Breast epithelium (tissue), 3 donors: ENCODE measurements at regions not wholly inside any gene's neighbourhood (a gene's known extent, or its start where the extent isn't known, plus 50 kb on each side); places are given as distances from the start of the nearest gene placed in this dataset.

Experiments
- CTCF ChIP-seq, 3 donors: fragments of 450-650 bp; IDR thresholded peaks; one replicate each; pipeline ENCODE4 v1.5.1; 2016 to 2017; ENCODE audit warnings: antibody characterized with exemption in 3 of 3, mild to moderate bottlenecking in 3 of 3, moderate library complexity in 3 of 3
- POLR2A ChIP-seq: fragments of 450-650 bp; IDR thresholded peaks from one replicate; pipeline ENCODE4 v1.6.1; 2016; ENCODE audit warnings: antibody characterized with exemption, mild to moderate bottlenecking, moderate library complexity

DNA sequence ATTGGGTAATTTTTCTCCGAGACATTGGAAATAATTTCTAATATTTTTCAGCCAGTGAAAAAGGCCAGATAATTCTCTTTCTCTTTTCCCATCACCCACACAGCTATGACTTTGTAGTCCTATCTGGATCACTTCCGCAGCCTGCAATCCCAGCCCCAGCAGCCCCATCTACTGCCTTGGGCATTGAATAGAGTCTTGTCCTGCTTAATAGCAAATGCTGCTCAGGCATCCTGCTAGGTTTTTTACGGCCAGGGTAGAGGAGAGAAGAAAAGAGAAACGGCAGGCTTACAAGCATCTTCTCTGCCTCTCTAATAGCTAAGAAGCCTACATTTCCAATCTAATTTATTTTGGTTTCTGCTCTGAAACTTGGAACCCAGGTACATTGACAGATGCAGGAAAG lies 154.3 kb upstream of the B3GAT1 start:
- no peak for TF ChIP-seq CTCF (IDR thresholded peaks at IDR 0.05)
- no peak for TF ChIP-seq POLR2A
